ENCODE measurements at regions not wholly inside any gene's neighbourhood (a gene's known extent, or its start where the extent isn't known, plus 50 kb on each side); places are given as distances from the start of the nearest gene placed in this dataset.

- DNase-seq: no peak
Measured at GRCh38 chr2:2822143-2822542, 491.1 kb upstream of the MYT1L start.

- DNase-seq: no peak
Measured at GRCh38 chr2:2812648-2813047, 481.6 kb upstream of the MYT1L start.

GRCh38 chr2:2812117-2812516, 481.0 kb upstream of the MYT1L start:
- DNase-seq: no peak

GRCh38 chr2:2810504-2810903, 479.4 kb upstream of the MYT1L start:
- DNase-seq: no peak

GRCh38 chr2:2809771-2810170, 478.7 kb upstream of the MYT1L start:
- DNase-seq: no peak

GRCh38 chr2:2808551-2809058, 477.5 kb upstream of the MYT1L start:
- no peak for DNase-seq

- no peak for DNase-seq
Measured at GRCh38 chr2:2806711-2807110, 475.6 kb upstream of the MYT1L start.

- DNase-seq: no peak
Measured at GRCh38 chr2:2805263-2805662, 474.2 kb upstream of the MYT1L start.

GRCh38 chr2:2804528-2804927, 473.5 kb upstream of the MYT1L start:
- DNase-seq: no peak

GRCh38 chr2:2801458-2801857, 470.4 kb upstream of the MYT1L start:
- no peak for DNase-seq

- DNase-seq: no peak
Measured at GRCh38 chr2:2800697-2801096, 469.6 kb upstream of the MYT1L start.

- no peak for DNase-seq
Measured at GRCh38 chr2:2800001-2800400, 468.9 kb upstream of the MYT1L start.

- no peak for DNase-seq
Measured at GRCh38 chr2:2799151-2799697, 468.1 kb upstream of the MYT1L start.

GRCh38 chr2:2798337-2798736, 467.3 kb upstream of the MYT1L start:
- no peak for DNase-seq

- no peak for DNase-seq
Measured at GRCh38 chr2:2797797-2798196, 466.7 kb upstream of the MYT1L start.

- DNase-seq: no peak
Measured at GRCh38 chr2:2796207-2796606, 465.1 kb upstream of the MYT1L start.

- no peak for DNase-seq
Measured at GRCh38 chr2:2795438-2796091, 464.5 kb upstream of the MYT1L start.

- DNase-seq: no peak
Measured at GRCh38 chr2:2793925-2794560, 463.0 kb upstream of the MYT1L start.

- DNase-seq: no peak
Measured at GRCh38 chr2:2793514-2793913, 462.4 kb upstream of the MYT1L start.

GRCh38 chr2:2791606-2792005, 460.5 kb upstream of the MYT1L start:
- no peak for DNase-seq

GRCh38 chr2:2791031-2791430, 460.0 kb upstream of the MYT1L start:
- no peak for DNase-seq

- no peak for DNase-seq
Measured at GRCh38 chr2:2788076-2788475, 457.0 kb upstream of the MYT1L start.

- DNase-seq: no peak
Measured at GRCh38 chr2:2787301-2787907, 456.3 kb upstream of the MYT1L start.

- DNase-seq: no peak
Measured at GRCh38 chr2:2782007-2782406, 450.9 kb upstream of the MYT1L start.

All from activated naive CD4-positive, alpha-beta T cell treated with Interleukin-2 at 50 U/mL for 16 hours (primary cell).